DOHH2 (cell line): ENCODE measurements at regions not wholly inside any gene's neighbourhood (a gene's known extent, or its start where the extent isn't known, plus 50 kb on each side); places are given as distances from the start of the nearest gene placed in this dataset.

Experiments
- H3F3A ChIP-seq: fragments of 200-600 bp; sonication (generic), shearing (Covaris generic); 2 replicates; pipeline ENCODE4 v1.6.0; 2016; ENCODE audit warnings: antibody characterized with exemption, mild to moderate bottlenecking; ENCODE audit not compliant: control insufficient read depth, insufficient read depth
- H3K27ac ChIP-seq: fragments of 200-600 bp; sonication (generic); 2 replicates; pipeline ENCODE4 v1.5.1; 2014; ENCODE audit warnings: low read depth, mild to moderate bottlenecking, low read length, moderate library complexity
- H3K27me3 ChIP-seq: fragments of 200-600 bp; sonication (generic); 2 replicates; pipeline ENCODE4 v1.6.1; 2014; ENCODE audit warnings: mild to moderate bottlenecking, low read length, mixed read lengths; ENCODE audit not compliant: control insufficient read depth
- H3K36me3 ChIP-seq: fragments of 200-600 bp; sonication (generic); 2 replicates; pipeline ENCODE4 v1.6.1; 2014; ENCODE audit warnings: mild to moderate bottlenecking, low read length, moderate library complexity, mixed read lengths; ENCODE audit not compliant: control insufficient read depth
- H3K4me1 ChIP-seq: fragments of 200-600 bp; sonication (generic); 2 replicates; pipeline ENCODE4 v1.6.1; 2014; ENCODE audit warnings: mild to moderate bottlenecking, low read length, mixed read lengths; ENCODE audit not compliant: control insufficient read depth
- H3K4me2 ChIP-seq: fragments of 200-600 bp; sonication (generic); 2 replicates; pipeline ENCODE4 v1.6.0; 2014; ENCODE audit warnings: mild to moderate bottlenecking, low read length, moderate library complexity
- H3K4me3 ChIP-seq: fragments of 200-600 bp; sonication (generic); 2 replicates; pipeline ENCODE4 v1.5.1; 2014; ENCODE audit warnings: mild to moderate bottlenecking, low read length, mixed read lengths
- H3K79me2 ChIP-seq: fragments of 200-600 bp; sonication (generic); 2 replicates; pipeline ENCODE4 v1.6.1; 2014; ENCODE audit warnings: mild to moderate bottlenecking, low read length, mixed read lengths; ENCODE audit not compliant: control insufficient read depth
- H3K9me2 ChIP-seq: fragments of 200-600 bp; sonication (generic); replicated peaks from 2 replicates; pipeline ENCODE4 v1.6.1; 2014; ENCODE audit warnings: mild to moderate bottlenecking, low read length, mixed read lengths; ENCODE audit not compliant: control insufficient read depth
- H3K9me3 ChIP-seq: fragments of 200-600 bp; sonication (generic); 2 replicates; pipeline ENCODE4 v1.6.1; 2014; ENCODE audit warnings: antibody characterized with exemption, low read length, mixed read lengths; ENCODE audit not compliant: control insufficient read depth, insufficient read depth
- H4K20me1 ChIP-seq: fragments of 200-600 bp; sonication (generic); 2 replicates; pipeline ENCODE4 v1.6.0; 2014; ENCODE audit warnings: low read depth, mild to moderate bottlenecking, antibody characterized with exemption, low read length, moderate library complexity; ENCODE audit not compliant: control insufficient read depth, insufficient read depth
- CTCF ChIP-seq: fragments of 200-600 bp; sonication (generic); IDR thresholded peaks from one replicate; pipeline ENCODE4 v1.5.1; 2014; ENCODE audit warnings: antibody characterized with exemption, mild to moderate bottlenecking, low read depth, low read length; ENCODE audit not compliant: poor library complexity, severe bottlenecking
- EZH2phosphoT487 ChIP-seq: fragments of 200-600 bp; sonication (generic); IDR thresholded peaks from 2 replicates; pipeline ENCODE4 v1.6.1; 2017; ENCODE audit warnings: borderline replicate concordance, mild to moderate bottlenecking, antibody characterized with exemption, low read length, moderate library complexity, mixed read lengths

GRCh38 chr6:9020001-9020400, 584.7 kb upstream of the SLC35B3 start:
- Histone ChIP-seq H3K4me2 (no peak overlapping the region), H4K20me1 (no peaks in the 10 kb centered on the region), H3K9me2 (no peaks in the 10 kb centered on the region), H3K9me3 (no peaks in the 10 kb centered on the region), H3K4me1 (no peaks in the 10 kb centered on the region), H3K27me3 (no peaks in the 10 kb centered on the region), H3K36me3 (no peaks in the 10 kb centered on the region), H3K79me2 (no peaks in the 10 kb centered on the region), H3K27ac (no peak overlapping the region), H3F3A (no peaks in the 10 kb centered on the region), H3K4me3 (no peak overlapping the region)
- TF ChIP-seq EZH2phosphoT487 (no peak), CTCF (no peak)

- H3F3A ChIP-seq: no peaks in the 10 kb centered on the region
- TF ChIP-seq EZH2phosphoT487 (no peak), CTCF (no peak)
- H3K79me2 ChIP-seq: no peaks in the 10 kb centered on the region
- H3K9me2 ChIP-seq: no peaks in the 10 kb centered on the region
- H3K9me3 ChIP-seq: no peaks in the 10 kb centered on the region
- no peak overlapping the region for H3K4me2 ChIP-seq
- no peak overlapping the region for H3K27ac ChIP-seq
- H3K27me3 ChIP-seq: no peaks in the 10 kb centered on the region
- no peaks in the 10 kb centered on the region for H4K20me1 ChIP-seq
- no peaks in the 10 kb centered on the region for H3K36me3 ChIP-seq
- H3K4me3 ChIP-seq: no peak overlapping the region
- H3K4me1 ChIP-seq: no peaks in the 10 kb centered on the region
These were observed 574.6 kb upstream of the SLC35B3 start for GRCh38 chr6:9009931-9010330.

GRCh38 chr6:9007027-9007426, 571.7 kb upstream of the SLC35B3 start:
- H4K20me1 ChIP-seq: no peaks in the 10 kb centered on the region
- H3F3A ChIP-seq: no peaks in the 10 kb centered on the region
- TF ChIP-seq CTCF (no peak), EZH2phosphoT487 (no peak)
- H3K9me3 ChIP-seq: no peaks in the 10 kb centered on the region
- no peaks in the 10 kb centered on the region for H3K79me2 ChIP-seq
- no peak overlapping the region for H3K4me3 ChIP-seq
- no peak overlapping the region for H3K27ac ChIP-seq
- H3K36me3 ChIP-seq: no peaks in the 10 kb centered on the region
- H3K4me1 ChIP-seq: no peaks in the 10 kb centered on the region
- no peaks in the 10 kb centered on the region for H3K27me3 ChIP-seq
- no peak overlapping the region for H3K4me2 ChIP-seq
- H3K9me2 ChIP-seq: no peaks in the 10 kb centered on the region

DNA sequence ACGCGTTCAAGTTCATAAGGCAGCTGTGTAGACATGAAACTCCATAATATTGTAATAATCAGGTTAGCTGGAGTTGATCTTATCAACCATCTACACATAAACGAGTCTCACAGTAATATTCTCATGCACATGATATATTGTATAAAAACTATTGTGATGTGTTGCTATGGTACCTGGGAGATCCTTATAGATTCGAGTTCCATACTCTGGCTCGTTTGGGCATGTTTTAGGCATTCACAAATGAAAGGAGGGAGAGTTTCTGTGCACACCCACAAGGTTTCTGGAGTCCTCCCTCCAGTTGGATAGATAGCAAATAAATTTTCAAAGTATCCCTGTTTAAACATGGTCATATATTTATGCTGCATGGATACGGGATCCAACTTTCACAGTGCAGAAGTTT, 567.5 kb upstream of the SLC35B3 start:
- no peaks in the 10 kb centered on the region for H3K9me2 ChIP-seq
- no peak overlapping the region for H3K4me2 ChIP-seq
- H4K20me1 ChIP-seq: no peaks in the 10 kb centered on the region
- H3K9me3 ChIP-seq: no peaks in the 10 kb centered on the region
- H3F3A ChIP-seq: no peaks in the 10 kb centered on the region
- no peaks in the 10 kb centered on the region for H3K27me3 ChIP-seq
- H3K27ac ChIP-seq: no peak overlapping the region
- no peak for TF ChIP-seq EZH2phosphoT487
- no peak for TF ChIP-seq CTCF
- no peaks in the 10 kb centered on the region for H3K36me3 ChIP-seq
- no peaks in the 10 kb centered on the region for H3K79me2 ChIP-seq
- H3K4me3 ChIP-seq: no peak overlapping the region
- no peaks in the 10 kb centered on the region for H3K4me1 ChIP-seq
